ENCODE measurements at regions not wholly inside any gene's neighbourhood (a gene's known extent, or its start where the extent isn't known, plus 50 kb on each side); places are given as distances from the start of the nearest gene placed in this dataset.

- TF ChIP-seq RNF2 (IDR thresholded peaks at IDR 0.05; ENCODE audit: borderline replicate concordance, low read depth, low read length, missing control alignments, poor library complexity, severe bottlenecking), result no peak
- no peak for TF ChIP-seq CTBP2 (IDR thresholded peaks at IDR 0.05; ENCODE audit: borderline replicate concordance, insufficient read depth, insufficient read length, low read length)
- no peak for TF ChIP-seq TEAD4 (IDR thresholded peaks at IDR 0.05; ENCODE audit: low read depth, low read length)
- TF ChIP-seq BRCA1 (IDR thresholded peaks at IDR 0.05; ENCODE audit: low read depth, low read length), result no peak
- no peak for TF ChIP-seq KDM5A (IDR thresholded peaks at IDR 0.05; ENCODE audit: low read length)
- no peak for TF ChIP-seq USF2 (IDR thresholded peaks at IDR 0.05; ENCODE audit: low read length)
- no peak for TF ChIP-seq SP2 (IDR thresholded peaks at IDR 0.05; ENCODE audit: low read length)
- Histone ChIP-seq H3K79me2 (ENCODE audit: control insufficient read depth in 1 of 2, insufficient read depth in 2 of 2, low read length in 2 of 2) (no peaks in the 10 kb centered on the region), H3K23ac (ENCODE audit: insufficient read length) (no peak overlapping the region), H2BK15ac (ENCODE audit: low read length) (no peak overlapping the region), H3K4me1 (replicated peaks in 1 of 4; ENCODE audit: control insufficient read depth in 3 of 4, insufficient read depth in 4 of 4, low read length in 3 of 4) (no peaks in the 10 kb centered on the region), H2BK120ac (replicated peaks; ENCODE audit: low read depth, low read length) (no peak overlapping the region), H2BK20ac (ENCODE audit: low read length) (no peak overlapping the region), H4K20me1 (replicated peaks in 1 of 2; ENCODE audit: control insufficient read depth in 1 of 2, insufficient read depth in 2 of 2, low read length in 2 of 2) (no peaks in the 10 kb centered on the region), H3K23me2 (ENCODE audit: low read depth, low read length) (no peaks in the 10 kb centered on the region), H4K8ac (ENCODE audit: extremely low read depth, insufficient read depth, low read length) (no peak overlapping the region), H3K18ac (ENCODE audit: extremely low read depth, low read length) (no peak overlapping the region), H4K91ac (replicated peaks; ENCODE audit: insufficient read length, low read length) (no peak overlapping the region), H2BK5ac (ENCODE audit: low read depth, low read length) (no peak overlapping the region), H3K56ac (replicated peaks; ENCODE audit: insufficient read length, low read depth, low read length) (no peak overlapping the region), H3K4ac (replicated peaks; ENCODE audit: insufficient read length, low read depth, low read length) (no peak overlapping the region), H3K27me3 (replicated peaks in 1 of 4; ENCODE audit: control insufficient read depth in 3 of 4, extremely low read depth in 1 of 4, insufficient read depth in 3 of 4, low read length in 3 of 4) (no peaks in the 10 kb centered on the region), H2AFZ (ENCODE audit: low read length) (no peak overlapping the region), H3K9ac (replicated peaks in 1 of 4; ENCODE audit: extremely low read depth in 1 of 4, low read depth in 3 of 4, low read length in 3 of 4) (no peak overlapping the region), H3K4me3 (ENCODE audit: extremely low read depth in 1 of 4, insufficient read depth in 2 of 4, low read depth in 3 of 4, low read length in 4 of 4) (no peak overlapping the region), H3K4me2 (ENCODE audit: insufficient read depth in 1 of 2, low read depth in 2 of 2, low read length in 2 of 2) (no peak overlapping the region), H3K14ac (ENCODE audit: insufficient read length) (no peak overlapping the region), H3K79me1 (ENCODE audit: low read depth, low read length) (no peaks in the 10 kb centered on the region), H4K5ac (ENCODE audit: insufficient read length, low read depth, low read length) (no peak overlapping the region), H3K36me3 (ENCODE audit: control insufficient read depth in 2 of 4, insufficient read depth in 4 of 4, low read length in 3 of 4) (no peaks in the 10 kb centered on the region), H3K27ac (ENCODE audit: low read depth, low read length) (no peak overlapping the region), H2AK5ac (ENCODE audit: low read depth, low read length) (no peak overlapping the region), H2BK12ac (ENCODE audit: low read depth, low read length) (no peak overlapping the region), H3K9me3 (ENCODE audit: insufficient read depth in 2 of 2, low read depth in 1 of 2, low read length in 1 of 2) (no peaks in the 10 kb centered on the region)
- WGBS, 2 experiments (ENCODE audit: extremely low coverage in 1 of 2, insufficient coverage in 1 of 2, insufficient read length in 1 of 2, insufficient replicate concordance in 2 of 2, low coverage in 1 of 2, low lambda C conversion rate in 2 of 2, missing lambda C conversion rate in 1 of 2), result 85% methylated on average over 3 of the region's 3 CpGs; no CpG with 5 or more reads in 1 of the 2 experiments
- ChIA-PET POLR2A (ENCODE audit: partially characterized antibody) (no interaction called here), CTCF (ENCODE audit: partially characterized antibody) (interaction anchor here (1.2 to 2.2 kb wide), 2 partner anchors 10 to 107 kb away, joined by 3 to 12 read pairs; no protein-coding TSS in a partner anchor)
- DNase-seq (ENCODE audit: low read depth in 1 of 2, low spot score in 2 of 2), result no peak
- no peak for FAIRE-seq
Measured at GRCh38 chr15:88321271-88321670, 64.7 kb upstream of the NTRK3 start.
